ENCODE measurements at regions not wholly inside any gene's neighbourhood (a gene's known extent, or its start where the extent isn't known, plus 50 kb on each side); places are given as distances from the start of the nearest gene placed in this dataset.

DNA sequence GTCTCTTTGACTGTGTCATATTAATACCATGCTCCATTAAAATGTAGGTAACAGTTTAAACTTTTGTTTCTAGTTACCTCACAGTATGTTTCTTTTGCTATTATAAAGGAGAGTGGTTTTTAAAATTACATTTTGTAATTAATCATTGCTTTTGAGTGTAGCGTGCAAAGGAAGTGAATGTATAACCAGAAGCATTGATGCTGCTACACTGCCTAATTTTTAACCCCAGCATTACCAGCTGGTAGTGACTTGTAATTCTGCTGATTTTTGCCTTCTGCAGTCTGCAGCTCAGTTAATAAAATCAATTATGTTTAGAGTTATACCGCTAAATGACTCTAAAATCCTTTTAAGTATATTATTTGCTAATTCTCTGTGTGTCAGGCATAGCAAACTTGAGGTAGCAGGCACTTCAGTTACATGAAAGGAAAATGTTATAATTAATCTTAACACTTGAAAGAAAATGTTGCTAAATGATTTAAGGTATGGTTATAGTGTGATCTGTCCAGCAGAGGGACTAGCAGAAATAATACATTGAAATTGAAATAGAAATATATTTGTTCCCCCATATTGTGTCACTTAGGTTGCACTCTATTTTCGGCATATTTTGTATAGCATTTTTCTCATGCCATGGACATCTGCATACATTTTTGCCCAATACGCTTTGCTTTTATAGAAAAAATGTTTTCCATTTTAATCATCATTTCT is 388.5 kb downstream of the CNTNAP4 start:
- Histone ChIP-seq H3K9me3 (no peaks in the 10 kb centered on the region), H3K27me3 (no peaks in the 10 kb centered on the region), H3K4me1 (no peaks in the 10 kb centered on the region), H3K4me3 (no peak overlapping the region), H3K27ac (no peak overlapping the region), H3K36me3 (no peaks in the 10 kb centered on the region)
- TF ChIP-seq POLR2AphosphoS5 (IDR thresholded peaks at IDR 0.05) (no peak), POLR2A (IDR thresholded peaks at IDR 0.05) (no peak), EP300 (IDR thresholded peaks at IDR 0.05) (no peak), CTCF (IDR thresholded peaks at IDR 0.05) (no peak)
- intact Hi-C loops (cut with DNase I; ENCODE audit: low total_unique reads), result no loop called here
- 55 to 64% (median 62%) methylated on average over 4 of the region's 4 CpGs for WGBS, 5 donors
- DNase-seq, result no peak

DNA sequence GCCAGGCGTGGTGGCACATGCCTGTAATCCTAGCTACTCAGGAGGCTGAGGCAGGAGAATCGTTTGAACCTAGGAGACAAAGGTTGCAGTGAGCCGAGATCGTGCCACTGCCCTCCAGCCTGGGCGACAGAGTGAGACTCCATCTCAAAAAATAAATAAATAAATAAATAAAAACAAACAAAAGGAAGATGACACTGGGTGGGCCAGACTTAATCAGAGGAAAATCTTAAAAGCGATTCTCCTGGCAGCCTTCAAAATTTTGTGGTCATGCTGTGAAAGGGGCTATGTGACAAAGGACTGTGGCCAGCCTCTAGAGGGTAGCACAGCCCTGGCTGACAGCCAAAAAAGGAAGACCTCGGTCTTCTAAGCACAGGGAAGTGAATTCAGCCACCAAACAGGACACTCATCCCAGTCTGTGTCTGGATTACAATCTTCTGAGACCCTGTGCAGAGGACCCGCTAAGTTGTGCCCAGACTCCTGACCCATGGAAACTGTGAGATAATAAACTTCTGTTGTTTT is 391.1 kb downstream of the CNTNAP4 start:
- no peaks in the 10 kb centered on the region for H3K27me3 ChIP-seq
- no peaks in the 10 kb centered on the region for H3K36me3 ChIP-seq
- DNase-seq, result no peak
- intact Hi-C loops (cut with DNase I; ENCODE audit: low total_unique reads), result no loop called here
- no peak for TF ChIP-seq CTCF (IDR thresholded peaks at IDR 0.05)
- no peak for TF ChIP-seq POLR2AphosphoS5 (IDR thresholded peaks at IDR 0.05)
- TF ChIP-seq POLR2A (IDR thresholded peaks at IDR 0.05), result no peak
- TF ChIP-seq EP300 (IDR thresholded peaks at IDR 0.05), result no peak
- H3K4me3 ChIP-seq, result no peak overlapping the region
- 76 to 86% (median 79%) methylated on average over 8 of the region's 8 CpGs for WGBS, 5 donors
- H3K9me3 ChIP-seq, result no peaks in the 10 kb centered on the region
- H3K4me1 ChIP-seq, result no peaks in the 10 kb centered on the region
- no peak overlapping the region for H3K27ac ChIP-seq

DNA sequence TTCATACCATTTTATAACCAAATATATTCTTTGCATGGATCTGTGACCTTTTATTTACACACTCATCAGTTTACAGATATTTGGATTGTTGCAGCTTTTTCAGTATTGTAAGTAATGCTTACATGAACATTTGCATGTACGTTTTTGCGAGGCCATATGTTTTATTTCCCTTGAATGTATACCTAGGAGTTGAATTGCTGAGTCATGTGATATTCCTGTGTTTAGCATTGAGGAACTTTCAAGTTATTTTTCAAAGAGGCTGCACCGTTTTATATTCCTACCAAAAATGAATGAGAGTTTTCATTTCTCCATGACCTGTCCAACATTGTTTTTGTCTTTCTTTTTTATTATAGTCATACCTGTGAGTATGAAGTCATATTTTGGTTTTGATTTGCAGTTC is 392.1 kb downstream of the CNTNAP4 start:
- TF ChIP-seq POLR2AphosphoS5 (IDR thresholded peaks at IDR 0.05) (no peak), CTCF (IDR thresholded peaks at IDR 0.05) (no peak), POLR2A (IDR thresholded peaks at IDR 0.05) (no peak)
- Histone ChIP-seq H3K4me1 (no peaks in the 10 kb centered on the region), H3K9me3 (no peaks in the 10 kb centered on the region), H3K27me3 (no peaks in the 10 kb centered on the region), H3K36me3 (no peaks in the 10 kb centered on the region), H3K27ac (no peak overlapping the region), H3K4me3 (no peak overlapping the region)
- no peak for DNase-seq
- intact Hi-C loops (cut with DNase I; ENCODE audit: low total_unique reads), result no loop called here
- 47 to 72% (median 61%) methylated on average over 3 of the region's 3 CpGs for WGBS, 5 donors

DNA sequence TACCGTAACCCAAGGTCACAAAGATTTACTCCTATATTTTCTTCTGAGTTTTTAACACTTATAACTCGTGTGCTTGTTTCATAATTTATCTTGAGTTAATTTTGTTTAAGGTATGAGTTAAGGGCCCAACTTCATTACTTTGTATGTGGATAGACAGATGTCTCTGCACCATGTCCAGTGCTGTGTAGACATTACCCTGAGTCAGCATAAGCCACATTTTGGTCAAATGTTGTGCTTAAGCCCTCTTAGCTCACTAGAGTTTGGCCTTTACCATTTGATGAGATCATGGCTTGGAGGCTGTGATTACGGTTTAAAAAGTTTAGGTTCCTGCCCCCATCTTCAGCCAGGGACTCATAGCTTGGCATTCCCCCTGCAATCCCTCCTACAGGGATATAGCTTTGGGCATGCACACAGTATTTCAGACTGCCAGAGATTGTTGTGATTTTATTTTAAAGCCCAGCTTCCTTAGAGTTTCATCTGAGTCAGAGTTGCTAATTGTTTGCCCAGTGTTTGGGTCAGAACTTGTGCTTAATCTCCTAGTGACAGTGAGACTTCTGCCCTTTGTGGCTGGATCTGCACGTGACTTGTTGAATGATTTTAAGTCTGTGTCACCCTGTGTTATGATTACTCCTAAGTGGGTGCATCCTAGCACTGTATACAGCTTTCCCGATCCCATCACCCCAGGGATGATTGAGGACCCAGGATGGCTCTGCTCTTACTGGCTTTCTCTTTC is 393.1 kb downstream of the CNTNAP4 start:
- Histone ChIP-seq H3K27ac (no peak overlapping the region), H3K36me3 (no peaks in the 10 kb centered on the region), H3K4me3 (no peak overlapping the region), H3K4me1 (no peaks in the 10 kb centered on the region), H3K27me3 (no peaks in the 10 kb centered on the region), H3K9me3 (no peaks in the 10 kb centered on the region)
- 59 to 65% (median 64%) methylated on average over 5 of the region's 5 CpGs for WGBS, 5 donors
- no peak for DNase-seq
- TF ChIP-seq POLR2A (IDR thresholded peaks at IDR 0.05) (no peak), CTCF (IDR thresholded peaks at IDR 0.05) (no peak), EP300 (IDR thresholded peaks at IDR 0.05) (no peak), POLR2AphosphoS5 (IDR thresholded peaks at IDR 0.05) (no peak)
- intact Hi-C loops (cut with DNase I; ENCODE audit: low total_unique reads), result no loop called here

Measured in stomach (tissue), 8 donors.